HCT116 (cell line): ENCODE measurements at regions not wholly inside any gene's neighbourhood (a gene's known extent, or its start where the extent isn't known, plus 50 kb on each side); places are given as distances from the start of the nearest gene placed in this dataset.

Experiments used
- ATAC-seq: fragments of 200-7000 bp; cut with Tn5 transposase; 2 replicates; pipeline ENCODE4 v1.9.1; 2020; ENCODE audit warnings: mild to moderate bottlenecking, moderate library complexity
- BruUV-seq: library from RNA; stranded (reverse); fragments of 400-500 nt; replicated peaks from 2 replicates; lab custom pipeline; 2021; lab: Mats Ljungman, UMichigan
- CTCF ChIA-PET: fragments of 300-600 bp; sonication (Branson Sonifier 250); formaldehyde crosslinking; loops from one replicate; lab custom pipeline; 2021; ENCODE audit warnings: antibody characterized with exemption; lab: Charles Lee
- POLR2A ChIA-PET: fragments of 300-600, 350-600 bp; sonication (Branson Sonifier 250); formaldehyde crosslinking; loops from one replicate; lab custom pipeline; 2021; ENCODE audit warnings: antibody characterized with exemption; lab: Charles Lee
- RAD21 ChIA-PET, 2 experiments: fragments of 300-600 bp; sonication (Branson Sonifier 250); formaldehyde crosslinking; loops; one replicate each; lab custom pipeline; 2023; ENCODE audit warnings: low total read pairs in 2 of 2; ENCODE audit not compliant: uncharacterized antibody in 2 of 2, unreplicated experiment in 2 of 2, low non-redundant PET in 1 of 2; lab: Charles Lee
- DNase-seq: peaks from one replicate; pipeline ENCODE4 v3.0.0-alpha.2; 2010; ENCODE audit warnings: low read depth, low spot score
- H2AFZ ChIP-seq: fragments of 200-600 bp; shearing (Covaris generic), sonication (generic); 2 replicates; pipeline ENCODE4 v1.6.1; 2017; ENCODE audit warnings: low read depth, mixed run types, mixed read lengths, antibody characterized with exemption, low read length; ENCODE audit not compliant: poor library complexity, severe bottlenecking
- H3K27ac ChIP-seq: 2 replicates; pipeline ENCODE4 v1.5.1; 2012; ENCODE audit warnings: low read depth, low read length
- H3K27me3 ChIP-seq: fragments of 200-600 bp; sonication (generic); 2 replicates; pipeline ENCODE4 v1.6.1; 2016; ENCODE audit warnings: mixed run types, low read length, mixed read lengths; ENCODE audit not compliant: insufficient read depth
- H3K36me3 ChIP-seq, 2 experiments: fragments of 200-500 bp in 1 of 2; fragments of 200-600 bp in 1 of 2; sonication (Bioruptor generic) in 1 of 2; sonication (generic) in 1 of 2; 2 replicates each; pipeline versions ENCODE4 v1.5.1 to v1.6.1; 2014 to 2016; ENCODE audit warnings: low read length in 2 of 2, inconsistent platforms in 1 of 2, mixed read lengths in 1 of 2, mixed run types in 1 of 2; ENCODE audit not compliant: insufficient read depth in 2 of 2, control insufficient read depth in 1 of 2
- H3K4me1 ChIP-seq, 2 experiments: fragments of 200-600 bp in 1 of 2; sonication (generic) in 1 of 2; 2 replicates each; pipeline versions ENCODE4 v1.5.1 to v1.6.1; 2012 to 2017; ENCODE audit warnings: low read length in 2 of 2, inconsistent platforms in 1 of 2, mild to moderate bottlenecking in 1 of 2, mixed read lengths in 1 of 2, mixed run types in 1 of 2, moderate library complexity in 1 of 2; ENCODE audit not compliant: insufficient read depth in 2 of 2, control insufficient read depth in 1 of 2
- H3K4me2 ChIP-seq: fragments of 200-600 bp; sonication (generic); 2 replicates; pipeline ENCODE4 v1.6.1; 2017; ENCODE audit warnings: mixed run types, low read length, mixed read lengths
- H3K4me3 ChIP-seq, 2 experiments: fragments of 200-600 bp in 1 of 2; sonication (generic) in 1 of 2; replicated peaks in 1 of 2; 2 replicates each; pipeline ENCODE4 v1.5.1; 2011 to 2016; ENCODE audit warnings: low read length in 2 of 2, control low read depth in 1 of 2, low read depth in 1 of 2, mild to moderate bottlenecking in 1 of 2, mixed read lengths in 1 of 2, mixed run types in 1 of 2
- H3K79me2 ChIP-seq: fragments of 200-600 bp; sonication (generic); 2 replicates; pipeline ENCODE4 v1.6.1; 2017; ENCODE audit warnings: mild to moderate bottlenecking, mixed run types, low read length, moderate library complexity, mixed read lengths; ENCODE audit not compliant: insufficient read depth
- H3K9ac ChIP-seq: fragments of 200-600 bp; sonication (generic); 2 replicates; pipeline ENCODE4 v1.6.1; 2016; ENCODE audit warnings: low read length, mixed read lengths
- H3K9me2 ChIP-seq: fragments of 200-600 bp; sonication (generic), shearing (Covaris generic); 2 replicates; pipeline ENCODE4 v1.6.1; 2017; ENCODE audit warnings: mixed run types, mild to moderate bottlenecking, moderate library complexity; ENCODE audit not compliant: insufficient read depth
- H3K9me3 ChIP-seq, 2 experiments: fragments of 200-500 bp in 1 of 2; fragments of 200-600 bp in 1 of 2; sonication (Bioruptor generic) in 1 of 2; sonication (generic) in 1 of 2; 2 replicates each; pipeline ENCODE4 v1.6.1; 2014 to 2017; ENCODE audit warnings: low read length in 2 of 2, mixed read lengths in 2 of 2, inconsistent platforms in 1 of 2, low read depth in 1 of 2, mild to moderate bottlenecking in 1 of 2, mixed run types in 1 of 2, moderate library complexity in 1 of 2; ENCODE audit not compliant: control insufficient read depth in 1 of 2, insufficient read depth in 1 of 2
- H4K20me1 ChIP-seq: fragments of 200-600 bp; sonication (generic), shearing (Covaris generic); 2 replicates; pipeline ENCODE4 v1.6.1; 2017; ENCODE audit warnings: mixed run types, mild to moderate bottlenecking, moderate library complexity; ENCODE audit not compliant: insufficient read depth
- ATF3 ChIP-seq: IDR thresholded peaks from 2 replicates; pipeline ENCODE4 v1.6.1; 2012
- CTCF ChIP-seq, 3 experiments: fragments of 200-600 bp in 1 of 3; sonication (generic) in 1 of 3; IDR thresholded peaks in 2 of 3; conservative IDR thresholded peaks in 1 of 3; 2 replicates each; pipeline ENCODE4 v1.5.1; 2012 to 2017; ENCODE audit warnings: low read depth in 2 of 3, low read length in 2 of 3, antibody characterized with exemption in 1 of 3, borderline replicate concordance in 1 of 3, control low read depth in 1 of 3, mild to moderate bottlenecking in 1 of 3, mixed read lengths in 1 of 3, mixed run types in 1 of 3, moderate library complexity in 1 of 3; ENCODE audit not compliant: insufficient read depth in 1 of 3
- EGR1 ChIP-seq: IDR thresholded peaks from 2 replicates; pipeline ENCODE4 v1.6.1; 2012; ENCODE audit warnings: low read depth
- ELF1 ChIP-seq: IDR thresholded peaks from 2 replicates; pipeline ENCODE4 v1.6.1; 2012; ENCODE audit warnings: low read depth, borderline replicate concordance
- EZH2 ChIP-seq: fragments of 200-600 bp; sonication (generic); IDR thresholded peaks from 2 replicates; pipeline ENCODE4 v1.6.1; 2017; ENCODE audit warnings: antibody characterized with exemption, mixed run types
- MAX ChIP-seq: IDR thresholded peaks from 2 replicates; pipeline ENCODE4 v1.6.1; 2012
- POLR2AphosphoS5 ChIP-seq: IDR thresholded peaks from 2 replicates; pipeline ENCODE4 v1.6.1; 2011; ENCODE audit warnings: mild to moderate bottlenecking, low read depth, low read length, moderate library complexity
- RAD21 ChIP-seq: IDR thresholded peaks from 2 replicates; pipeline ENCODE4 v1.6.1; 2012; ENCODE audit warnings: low read depth, mild to moderate bottlenecking
- REST ChIP-seq: IDR thresholded peaks from 2 replicates; pipeline ENCODE4 v1.6.1; 2012; ENCODE audit warnings: low read depth
- SP1 ChIP-seq: IDR thresholded peaks from 2 replicates; pipeline ENCODE4 v1.6.1; 2012; ENCODE audit warnings: low read depth
- TCF7L2 ChIP-seq: IDR thresholded peaks from 2 replicates; pipeline ENCODE4 v1.7.0; 2011; ENCODE audit warnings: borderline replicate concordance, inconsistent platforms; ENCODE audit not compliant: insufficient read depth, insufficient read length; ENCODE audit errors: extremely low read depth
- ZNF274 ChIP-seq: fragments of 200-500 bp; sonication (Bioruptor generic); IDR thresholded peaks from 2 replicates; pipeline ENCODE4 v1.6.1; 2014; ENCODE audit warnings: mild to moderate bottlenecking, low read depth, low read length, inconsistent platforms
- intact Hi-C: fragments of 100-400 bp; cut with micrococcal nuclease; formaldehyde crosslinking; loops from 2 replicates; pipeline ENCODE4 v1.10.0; 2022

GRCh38 chr1:185535621-185536020 lies 198.6 kb upstream of the HMCN1 start:
- Histone ChIP-seq H3K4me2 (no peak overlapping the region), H3K9me3 (no peaks in the 10 kb centered on the region), H4K20me1 (no peaks in the 10 kb centered on the region), H3K27me3 (no peaks in the 10 kb centered on the region), H3K9ac (no peak overlapping the region), H3K27ac (no peak overlapping the region)
- ATAC-seq = no peak
- BruUV-seq = no TSS peak
- CTCF ChIA-PET = no interaction called here
- POLR2A ChIA-PET = interaction anchor here (0.6 kb wide), 1 partner anchor 208 kb away, joined by 3 read pairs; no protein-coding TSS in a partner anchor
- TF ChIP-seq ZNF274 = no peak
- no peak for TF ChIP-seq POLR2AphosphoS5
- no peak for TF ChIP-seq ATF3
- no peak for TF ChIP-seq MAX
- TF ChIP-seq RAD21 = no peak
- TF ChIP-seq CTCF (IDR thresholded peaks at IDR 0.05 in 2 of 3, conservative IDR thresholded peaks at IDR 0.05 in 1 of 3; ENCODE audit: borderline replicate concordance in 1 of 3, insufficient read depth in 1 of 3, low read depth in 2 of 3, low read length in 2 of 3) = no peak
- TF ChIP-seq EZH2 = no peak
- no peak for TF ChIP-seq TCF7L2
- no peak for TF ChIP-seq ELF1
- TF ChIP-seq REST = no peak
- TF ChIP-seq EGR1 = no peak
- no peak for TF ChIP-seq SP1
- TF ChIP-seq, all 23 proteins: peak for 0
- Histone ChIP-seq H2AFZ (no peak overlapping the region), H3K4me1 (peaks cover 0 to 6% of the 10 kb centered on the region in 2 experiments; a peak in 2 of 4 replicates), H3K4me3 (no peak overlapping the region), H3K9me2 (no peaks in the 10 kb centered on the region), H3K36me3 (no peaks in the 10 kb centered on the region), H3K79me2 (no peaks in the 10 kb centered on the region)
- DNase-seq = no peak
- intact Hi-C loops = no loop called here
- RAD21 ChIA-PET = no interaction called here
